ENCODE measurements at regions not wholly inside any gene's neighbourhood (a gene's known extent, or its start where the extent isn't known, plus 50 kb on each side); places are given as distances from the start of the nearest gene placed in this dataset.

GRCh38 chr1:102083192-102083591 lies 86.5 kb upstream of the OLFM3 start:
- in situ Hi-C loops (cut with HindIII; ENCODE audit: low sequenced_read_pairs), result no loop called here

- in situ Hi-C loops (cut with HindIII; ENCODE audit: low sequenced_read_pairs), result no loop called here
Measured at GRCh38 chr1:102074874-102075273, 78.1 kb upstream of the OLFM3 start.

- in situ Hi-C loops (cut with HindIII; ENCODE audit: low sequenced_read_pairs), result no loop called here
Measured at GRCh38 chr1:102071451-102071850, 74.7 kb upstream of the OLFM3 start.

- in situ Hi-C loops (cut with HindIII; ENCODE audit: low sequenced_read_pairs), result no loop called here
Measured at GRCh38 chr1:102050556-102050955, 53.8 kb upstream of the OLFM3 start.

GRCh38 chr1:102047724-102048123 lies 51.0 kb upstream of the OLFM3 start:
- in situ Hi-C loops (cut with HindIII; ENCODE audit: low sequenced_read_pairs), result no loop called here

Data from endothelial cell of hepatic sinusoid (primary cell).